ENCODE measurements at regions not wholly inside any gene's neighbourhood (a gene's known extent, or its start where the extent isn't known, plus 50 kb on each side); places are given as distances from the start of the nearest gene placed in this dataset.
"Not testable (repeated sequence)": the region's sequence is repeated elsewhere in the genome, so short reads cannot be mapped to it uniquely, and the experiment has no call there.

- H3K36me3 ChIP-seq: no peaks in the 10 kb centered on the region
- intact Hi-C loops (cut with DNase I; ENCODE audit: low total_unique reads): no loop called here
- no peaks in the 10 kb centered on the region for H3K9me3 ChIP-seq
- H3K4me1 ChIP-seq: peaks cover 0 to 9% of the 10 kb centered on the region in 2 donors
- DNase-seq: no peak
- no peaks in the 10 kb centered on the region for H3K27me3 ChIP-seq
- H3K4me3 ChIP-seq: no peak overlapping the region
- TF ChIP-seq POLR2A (IDR thresholded peaks at IDR 0.05): no peak
- TF ChIP-seq CTCF (IDR thresholded peaks at IDR 0.05): no peak
- peak overlapping the region in 1 of 2 donors; percentile 38 for H3K27ac ChIP-seq
Observed at GRCh38 chr1:234912548-234913277, 215.9 kb downstream of the TOMM20 start.

GRCh38 chr1:234911787-234912186 lies 216.8 kb downstream of the TOMM20 start:
- no peaks in the 10 kb centered on the region for H3K36me3 ChIP-seq
- no peaks in the 10 kb centered on the region for H3K9me3 ChIP-seq
- no peak overlapping the region for H3K4me3 ChIP-seq
- H3K27ac ChIP-seq: peak overlapping the region; percentile 31 to 38
- TF ChIP-seq CTCF (IDR thresholded peaks at IDR 0.05): no peak
- TF ChIP-seq POLR2A (IDR thresholded peaks at IDR 0.05): no peak
- no peaks in the 10 kb centered on the region for H3K27me3 ChIP-seq
- peaks cover 0 to 6% of the 10 kb centered on the region in 2 donors for H3K4me1 ChIP-seq
- no peak for DNase-seq
- intact Hi-C loops (cut with DNase I; ENCODE audit: low total_unique reads): no loop called here

GRCh38 chr1:234911136-234911535 lies 217.5 kb downstream of the TOMM20 start:
- H3K4me3 ChIP-seq; H3K4me1 ChIP-seq; DNase-seq; H3K36me3 ChIP-seq; intact Hi-C loops (cut with DNase I; ENCODE audit: low total_unique reads); H3K9me3 ChIP-seq; H3K27me3 ChIP-seq: not testable (repeated sequence)
- H3K27ac ChIP-seq: peak overlapping the region in 1 of 2 donors; percentile 38

GRCh38 chr1:234909851-234910250 lies 218.8 kb downstream of the TOMM20 start:
- H3K9me3 ChIP-seq: no peaks in the 10 kb centered on the region
- H3K27me3 ChIP-seq: no peaks in the 10 kb centered on the region
- H3K27ac ChIP-seq: no peak overlapping the region
- no peak overlapping the region for H3K4me3 ChIP-seq
- TF ChIP-seq POLR2A (IDR thresholded peaks at IDR 0.05) (no peak), CTCF (IDR thresholded peaks at IDR 0.05) (no peak)
- DNase-seq: no peak
- intact Hi-C loops (cut with DNase I; ENCODE audit: low total_unique reads): no loop called here
- no peaks in the 10 kb centered on the region for H3K36me3 ChIP-seq
- peaks cover 0 to 3% of the 10 kb centered on the region in 2 donors for H3K4me1 ChIP-seq

GRCh38 chr1:234909307-234909810 lies 219.3 kb downstream of the TOMM20 start:
- no peak overlapping the region for H3K4me3 ChIP-seq
- no peak for DNase-seq
- intact Hi-C loops (cut with DNase I; ENCODE audit: low total_unique reads): no loop called here
- no peaks in the 10 kb centered on the region for H3K36me3 ChIP-seq
- TF ChIP-seq POLR2A (IDR thresholded peaks at IDR 0.05) (no peak), CTCF (IDR thresholded peaks at IDR 0.05) (no peak)
- peak overlapping the region in 1 of 2 donors; percentile 72 for H3K27ac ChIP-seq
- peaks cover 0 to 3% of the 10 kb centered on the region in 2 donors for H3K4me1 ChIP-seq
- no peaks in the 10 kb centered on the region for H3K9me3 ChIP-seq
- no peaks in the 10 kb centered on the region for H3K27me3 ChIP-seq

Measured in uterus (tissue), 3 donors.